K562 (cell line): ENCODE measurements at regions not wholly inside any gene's neighbourhood (a gene's known extent, or its start where the extent isn't known, plus 50 kb on each side); places are given as distances from the start of the nearest gene placed in this dataset.
A peak's percentile ranks its signal among the peaks of the same experiment; 100 is the strongest.

Experiments
- ATAC-seq: fragments of 200-7000 bp; cut with Tn5 transposase; 3 replicates; pipeline ENCODE4 v1.9.1; 2020; ENCODE audit warnings: moderate library complexity
- BruUV-seq: library from RNA; stranded (reverse); fragments of 400-500 nt; replicated peaks from 2 replicates; lab custom pipeline; 2021; lab: Mats Ljungman, UMichigan
- CTCF ChIA-PET: fragments of 300-600 bp; formaldehyde crosslinking; extraction: SDS; loops from one replicate; lab custom pipeline; 2021; ENCODE audit warnings: low intra/inter-chr PET ratio; lab: Yijun Ruan, JAX
- POLR2A ChIA-PET: fragments of 300-600, 350-650 bp; sonication (Branson Sonifier 250); formaldehyde crosslinking; extraction: SDS; loops from one replicate; lab custom pipeline; 2021; ENCODE audit warnings: antibody characterized with exemption, inconsistent platforms; lab: Yijun Ruan, JAX
- DNase-seq, 4 experiments: peaks; one replicate each; pipeline versions ENCODE4 v3.0.0 to v3.0.0-alpha.2; 2011 to 2018; ENCODE audit warnings: low spot score in 3 of 4, mixed read lengths in 3 of 4; ENCODE audit errors: extremely low read depth in 1 of 4
- FAIRE-seq: peaks from 2 replicates; lab custom pipeline; 2011; peaks lifted over from hg19 to GRCh38; lab: Jason Lieb, UNC
- H2AFZ ChIP-seq: 2 replicates; pipeline ENCODE4 v1.6.0; 2011; ENCODE audit warnings: low read depth, low read length, control low read depth, inconsistent platforms
- H3K27ac ChIP-seq: fragments of 200-600 bp; 3 replicates; pipeline ENCODE4 v1.8.0; 2011; ENCODE audit warnings: low read depth, mild to moderate bottlenecking, control low read depth, inconsistent platforms, low read length, moderate library complexity, mixed read lengths; ENCODE audit errors: extremely low read depth
- H3K27me3 ChIP-seq, 2 experiments: fragments of 300-600 bp in 1 of 2; 2 replicates in 1 of 2; 3 replicates in 1 of 2; pipeline versions ENCODE4 v1.6.0 to v1.8.0; 2011; ENCODE audit warnings: inconsistent platforms in 2 of 2, low read length in 2 of 2, mild to moderate bottlenecking in 1 of 2, mixed read lengths in 1 of 2, moderate library complexity in 1 of 2; ENCODE audit not compliant: control insufficient read depth in 2 of 2, insufficient read depth in 2 of 2
- H3K36me3 ChIP-seq: fragments of 300-600 bp; 3 replicates; pipeline ENCODE4 v1.8.0; 2011; ENCODE audit warnings: mild to moderate bottlenecking, low read length, inconsistent platforms; ENCODE audit not compliant: control insufficient read depth, insufficient read depth
- H3K4me1 ChIP-seq, 2 experiments: fragments of 200-600 bp in 1 of 2; replicated peaks in 1 of 2; 2 replicates in 1 of 2; 3 replicates in 1 of 2; pipeline versions ENCODE4 v1.5.1 to v1.8.0; 2011; ENCODE audit warnings: inconsistent platforms in 2 of 2, low read length in 2 of 2, mild to moderate bottlenecking in 1 of 2, mixed read lengths in 1 of 2, moderate library complexity in 1 of 2; ENCODE audit not compliant: control insufficient read depth in 2 of 2, insufficient read depth in 2 of 2
- H3K4me2 ChIP-seq: 2 replicates; pipeline ENCODE4 v1.6.1; 2011; ENCODE audit warnings: low read length, control low read depth, inconsistent platforms, mixed read lengths; ENCODE audit not compliant: insufficient read depth
- H3K4me3 ChIP-seq: fragments of 200-600 bp; sonication (generic), shearing (Covaris generic); 2 replicates; pipeline ENCODE4 v1.5.1; 2016; ENCODE audit warnings: control low read depth, inconsistent platforms
- H3K79me2 ChIP-seq: fragments of 200-600 bp; 3 replicates; pipeline ENCODE4 v1.8.0; 2011; ENCODE audit warnings: low read length, inconsistent platforms; ENCODE audit not compliant: control insufficient read depth, insufficient read depth
- H3K9ac ChIP-seq, 2 experiments: 2 replicates each; pipeline versions ENCODE4 v1.6.0 to v1.6.1; 2011; ENCODE audit warnings: low read depth in 2 of 2, low read length in 2 of 2, control low read depth in 1 of 2, inconsistent platforms in 1 of 2, mild to moderate bottlenecking in 1 of 2, mixed read lengths in 1 of 2; ENCODE audit not compliant: insufficient read depth in 1 of 2
- H3K9me1 ChIP-seq: one replicate; pipeline ENCODE4 v1.6.0; 2011; ENCODE audit warnings: inconsistent platforms, mild to moderate bottlenecking, low read length, moderate library complexity; ENCODE audit not compliant: control insufficient read depth, insufficient read depth
- H3K9me3 ChIP-seq: replicated peaks from 2 replicates; pipeline ENCODE4 v1.5.1; 2011; ENCODE audit warnings: low read depth, low read length, inconsistent platforms; ENCODE audit not compliant: control insufficient read depth, insufficient read depth
- H4K20me1 ChIP-seq: replicated peaks from 2 replicates; pipeline ENCODE4 v1.6.1; 2011; ENCODE audit warnings: low read length, inconsistent platforms, mixed read lengths; ENCODE audit not compliant: control insufficient read depth, insufficient read depth
- EGR1 ChIP-seq: fragments of 450-650 bp; conservative IDR thresholded peaks from 2 replicates; pipeline ENCODE4 v1.6.1; 2017; ENCODE audit warnings: mild to moderate bottlenecking
- ELF2 ChIP-seq: fragments of 250-450 bp; sonication (Bioruptor Pico); IDR thresholded peaks from 2 replicates; pipeline ENCODE4 v1.5.0; 2021; ENCODE audit warnings: mild to moderate bottlenecking
- HDAC8 ChIP-seq: fragments of 450-650 bp; IDR thresholded peaks from 2 replicates; pipeline ENCODE4 v1.6.1; 2016; ENCODE audit warnings: mild to moderate bottlenecking, missing genetic modification characterization, moderate library complexity, missing compliant biosample characterization
- HEY1 ChIP-seq: fragments of 250-450 bp; sonication (Bioruptor Pico); IDR thresholded peaks from 2 replicates; pipeline ENCODE4 v1.5.0; 2020; ENCODE audit warnings: mild to moderate bottlenecking, moderate library complexity, borderline replicate concordance
- ILK ChIP-seq: fragments of 450-650 bp; IDR thresholded peaks from 2 replicates; pipeline ENCODE4 v1.6.1; 2016; ENCODE audit warnings: missing genetic modification characterization, low read depth, mild to moderate bottlenecking, missing compliant biosample characterization, moderate library complexity, borderline replicate concordance
- MAFF ChIP-seq: IDR thresholded peaks from 2 replicates; pipeline ENCODE4 v1.6.1; 2012; ENCODE audit warnings: low read length, improper control_type of control experiment
- MCM7 ChIP-seq, 2 experiments: fragments of 450-650 bp; IDR thresholded peaks; 2 replicates each; pipeline ENCODE4 v1.6.1; 2016 to 2018
- NFE2L1 ChIP-seq: fragments of 450-650 bp; IDR thresholded peaks from 2 replicates; pipeline ENCODE4 v1.6.1; 2016; ENCODE audit warnings: missing genetic modification characterization, low read depth, mild to moderate bottlenecking, missing compliant biosample characterization, moderate library complexity, borderline replicate concordance
- PHF20 ChIP-seq: fragments of 450-650 bp; IDR thresholded peaks from 2 replicates; pipeline ENCODE4 v1.6.1; 2018; ENCODE audit not compliant: partially characterized antibody
- STAG1 ChIP-seq: sonication (generic); formaldehyde crosslinking; IDR thresholded peaks from 2 replicates; pipeline ENCODE4 v1.5.0; 2020; ENCODE audit warnings: missing genetic modification reagents, borderline replicate concordance
- USF1 ChIP-seq: sonication (generic); formaldehyde crosslinking; IDR thresholded peaks from 2 replicates; pipeline ENCODE4 v1.9.0; 2022; ENCODE audit warnings: mild to moderate bottlenecking, missing genetic modification reagents
- ZNF184 ChIP-seq: sonication (generic); formaldehyde crosslinking; IDR thresholded peaks from 2 replicates; pipeline ENCODE4 v1.5.0; 2020; ENCODE audit warnings: missing genetic modification reagents
- ZNF282 ChIP-seq: sonication (generic); formaldehyde crosslinking; IDR thresholded peaks from 2 replicates; pipeline ENCODE4 v1.8.1; 2023; ENCODE audit warnings: missing genetic modification reagents
- ZSCAN29 ChIP-seq: fragments of 450-650 bp; IDR thresholded peaks from 2 replicates; pipeline ENCODE4 v1.6.1; 2017
- WGBS: fragments of 100-300 bp; shearing (Covaris generic); methylation state at CpG from one replicate; pipeline ENCODE4 v1.1.6; 2016; ENCODE audit warnings: low coverage, mixed read lengths; ENCODE audit not compliant: insufficient coverage; ENCODE audit errors: missing lambda C conversion rate; 5-methylcytosine and 5-hydroxymethylcytosine counted together
- in situ Hi-C: fragments of 300-500 bp; cut with MboI; formaldehyde crosslinking; loops from 4 replicates; pipeline ENCODE4 v1.15.0; 2018; ENCODE audit warnings: inconsistent platforms, mixed read lengths
- intact Hi-C: fragments of 100-400 bp; cut with micrococcal nuclease; formaldehyde crosslinking; loops from 2 replicates; pipeline ENCODE4 v1.14.2; 2022
- TF ChIP-seq, protein P1 (sequence below): fragments of 250-450 bp; sonication (Bioruptor Pico); IDR thresholded peaks from 2 replicates; pipeline ENCODE4 v1.5.0; 2021
- TF ChIP-seq, protein P2 (sequence below): sonication (generic); formaldehyde crosslinking; IDR thresholded peaks from 2 replicates; pipeline ENCODE4 v1.8.0; 2022; ENCODE audit warnings: missing genetic modification reagents, mild to moderate bottlenecking, moderate library complexity, borderline replicate concordance
- TF ChIP-seq, protein P3 (sequence below): fragments of 200-800 bp; sonication (Bioruptor generic); IDR thresholded peaks from 2 replicates; pipeline ENCODE4 v1.6.1; 2017; ENCODE audit warnings: missing genetic modification characterization, missing compliant biosample characterization

DNA sequence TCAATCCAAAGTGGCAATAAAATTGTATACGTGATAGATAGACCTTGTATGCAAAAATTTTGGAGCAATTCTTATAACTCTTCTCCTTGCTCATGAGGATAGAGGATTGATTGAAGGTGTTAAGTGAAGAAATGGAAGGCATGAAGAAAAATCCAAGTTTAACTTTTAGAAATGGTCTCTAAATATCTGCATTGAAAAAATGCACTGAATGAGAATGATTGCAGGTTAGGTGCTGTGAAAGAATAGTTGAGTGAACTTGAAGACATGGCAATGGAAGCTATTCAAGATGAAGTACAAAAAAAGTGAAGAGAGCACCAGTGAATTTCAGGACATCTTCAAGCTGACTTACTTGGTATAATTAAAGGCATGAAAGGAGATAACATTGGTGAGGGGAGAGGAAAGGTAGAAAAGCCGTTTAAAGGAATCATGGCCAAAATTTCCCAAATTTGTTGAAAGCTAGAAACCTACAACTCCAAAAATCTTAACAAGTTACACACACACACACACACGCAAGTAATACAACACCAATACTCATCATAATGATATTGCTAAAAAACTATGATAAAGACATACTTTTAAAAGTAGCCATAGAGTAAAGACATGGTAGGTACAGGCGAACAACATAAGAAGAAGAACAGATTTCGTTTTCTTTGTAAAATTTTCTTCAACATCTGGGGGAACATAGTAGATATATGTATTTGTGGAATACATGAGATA lies 96.3 kb downstream of the GGTLC2 start:
- Histone ChIP-seq H4K20me1 (peaks cover 9% of the 10 kb centered on the region), H3K4me2 (no peak overlapping the region), H3K27me3 (peaks cover 8 to 26% of the 10 kb centered on the region in 2 experiments; a peak in 3 of 5 replicates), H2AFZ (no peak overlapping the region), H3K4me3 (no peak overlapping the region), H3K4me1 (peaks cover 0 to 12% of the 10 kb centered on the region in 2 experiments; a peak in 1 of 5 replicates), H3K27ac (no peak overlapping the region), H3K79me2 (no peaks in the 10 kb centered on the region), H3K36me3 (no peaks in the 10 kb centered on the region), H3K9me3 (no peaks in the 10 kb centered on the region), H3K9ac (no peak overlapping the region), H3K9me1 (no peaks in the 10 kb centered on the region)
- BruUV-seq: no TSS peak
- intact Hi-C loops (no loop called here), in situ Hi-C loops (no loop called here)
- FAIRE-seq: no peak
- POLR2A ChIA-PET: interaction anchor here (0.6 to 5.3 kb wide), 6 partner anchors 11 to 177 kb away, joined by 3 to 41 read pairs (median 4); no protein-coding TSS in a partner anchor
- CTCF ChIA-PET: no interaction called here
- no peak for ATAC-seq
- under 1% methylated on average over 5 of the region's 5 CpGs for WGBS
- DNase-seq: no peak
- TF ChIP-seq ILK (tag) (no peak), ZNF282 (no peak), ELF2 (CRISPR knock-in tag) (no peak), PHF20 (no peak), STAG1 (CRISPR knock-in tag) (no peak), MCM7 (IDR thresholded peaks at IDR 0.05) (peak; percentile 61 to 90; a peak in 2 of 4 replicates), NFE2L1 (peak; percentile 20; the same call in 1 of the 2 replicates), ZSCAN29 (0 out of 2 replicates have a peak, but pooled peaks have one; percentile 27), USF1 (CRISPR knock-in tag) (no peak), HDAC8 (tag) (no peak), MAFF (no peak), EGR1 (0 out of 2 replicates have a peak, but pooled peaks have one; percentile 9), ZNF184 (no peak), HEY1 (CRISPR knock-in tag) (peak; percentile 72; the same call in 1 of the 2 replicates)
- TF ChIP-seq, protein P1, sequence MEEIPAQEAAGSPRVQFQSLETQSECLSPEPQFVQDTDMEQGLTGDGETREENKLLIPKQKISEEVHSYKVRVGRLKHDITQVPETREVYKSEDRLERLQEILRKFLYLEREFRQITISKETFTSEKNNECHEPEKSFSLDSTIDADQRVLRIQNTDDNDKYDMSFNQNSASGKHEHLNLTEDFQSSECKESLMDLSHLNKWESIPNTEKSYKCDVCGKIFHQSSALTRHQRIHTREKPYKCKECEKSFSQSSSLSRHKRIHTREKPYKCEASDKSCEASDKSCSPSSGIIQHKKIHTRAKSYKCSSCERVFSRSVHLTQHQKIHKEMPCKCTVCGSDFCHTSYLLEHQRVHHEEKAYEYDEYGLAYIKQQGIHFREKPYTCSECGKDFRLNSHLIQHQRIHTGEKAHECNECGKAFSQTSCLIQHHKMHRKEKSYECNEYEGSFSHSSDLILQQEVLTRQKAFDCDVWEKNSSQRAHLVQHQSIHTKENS: peak; percentile 63; the same call in 1 of the 2 replicates
- TF ChIP-seq, protein P2, sequence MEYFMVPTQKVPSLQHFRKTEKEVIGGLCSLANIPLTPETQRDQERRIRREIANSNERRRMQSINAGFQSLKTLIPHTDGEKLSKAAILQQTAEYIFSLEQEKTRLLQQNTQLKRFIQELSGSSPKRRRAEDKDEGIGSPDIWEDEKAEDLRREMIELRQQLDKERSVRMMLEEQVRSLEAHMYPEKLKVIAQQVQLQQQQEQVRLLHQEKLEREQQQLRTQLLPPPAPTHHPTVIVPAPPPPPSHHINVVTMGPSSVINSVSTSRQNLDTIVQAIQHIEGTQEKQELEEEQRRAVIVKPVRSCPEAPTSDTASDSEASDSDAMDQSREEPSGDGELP (CRISPR knock-in tag): no peak
- TF ChIP-seq, protein P3, sequence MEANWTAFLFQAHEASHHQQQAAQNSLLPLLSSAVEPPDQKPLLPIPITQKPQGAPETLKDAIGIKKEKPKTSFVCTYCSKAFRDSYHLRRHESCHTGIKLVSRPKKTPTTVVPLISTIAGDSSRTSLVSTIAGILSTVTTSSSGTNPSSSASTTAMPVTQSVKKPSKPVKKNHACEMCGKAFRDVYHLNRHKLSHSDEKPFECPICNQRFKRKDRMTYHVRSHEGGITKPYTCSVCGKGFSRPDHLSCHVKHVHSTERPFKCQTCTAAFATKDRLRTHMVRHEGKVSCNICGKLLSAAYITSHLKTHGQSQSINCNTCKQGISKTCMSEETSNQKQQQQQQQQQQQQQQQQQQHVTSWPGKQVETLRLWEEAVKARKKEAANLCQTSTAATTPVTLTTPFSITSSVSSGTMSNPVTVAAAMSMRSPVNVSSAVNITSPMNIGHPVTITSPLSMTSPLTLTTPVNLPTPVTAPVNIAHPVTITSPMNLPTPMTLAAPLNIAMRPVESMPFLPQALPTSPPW (CRISPR knock-in tag): no peak
